NT2/D1 (cell line): ENCODE measurements at regions not wholly inside any gene's neighbourhood (a gene's known extent, or its start where the extent isn't known, plus 50 kb on each side); places are given as distances from the start of the nearest gene placed in this dataset.

Experiments
- SUZ12 ChIP-seq: IDR thresholded peaks from 2 replicates; pipeline ENCODE4 v1.6.1; 2011; ENCODE audit not compliant: insufficient read length, insufficient read depth; ENCODE audit errors: extremely low read depth
- YY1 ChIP-seq: IDR thresholded peaks from 2 replicates; pipeline ENCODE4 v1.6.1; 2011; ENCODE audit not compliant: insufficient read length, insufficient read depth
- ZNF274 ChIP-seq: IDR thresholded peaks from 2 replicates; pipeline ENCODE4 v1.6.1; 2011; ENCODE audit warnings: mild to moderate bottlenecking, low read depth, low read length

GRCh38 chr10:129342385-129342784 is 124.7 kb upstream of the MGMT start:
- no peak for TF ChIP-seq SUZ12
- no peak for TF ChIP-seq YY1
- no peak for TF ChIP-seq ZNF274
